ENCODE measurements at regions not wholly inside any gene's neighbourhood (a gene's known extent, or its start where the extent isn't known, plus 50 kb on each side); places are given as distances from the start of the nearest gene placed in this dataset.
"Not testable (repeated sequence)": the region's sequence is repeated elsewhere in the genome, so short reads cannot be mapped to it uniquely, and the experiment has no call there.

GRCh38 chr5:155116456-155117251, 103.1 kb downstream of the KIF4B start:
- no peak for DNase-seq

GRCh38 chr5:155125551-155126095, 112.1 kb downstream of the KIF4B start:
- no peak for DNase-seq

GRCh38 chr5:155126573-155126972, 113.0 kb downstream of the KIF4B start:
- DNase-seq: no peak

GRCh38 chr5:155127552-155127951, 114.0 kb downstream of the KIF4B start:
- no peak for DNase-seq

GRCh38 chr5:155128786-155129512, 115.4 kb downstream of the KIF4B start:
- DNase-seq: no peak

- no peak for DNase-seq
Observed at GRCh38 chr5:155129513-155129880, 115.9 kb downstream of the KIF4B start.

GRCh38 chr5:155134130-155134529, 120.6 kb downstream of the KIF4B start:
- DNase-seq: no peak

- no peak for DNase-seq
Observed at GRCh38 chr5:155136216-155136850, 122.8 kb downstream of the KIF4B start.

- no peak for DNase-seq
Observed at GRCh38 chr5:155137683-155138082, 124.1 kb downstream of the KIF4B start.

- DNase-seq: no peak
Observed at GRCh38 chr5:155140646-155141045, 127.1 kb downstream of the KIF4B start.

GRCh38 chr5:155144956-155145355, 131.4 kb downstream of the KIF4B start:
- no peak for DNase-seq

GRCh38 chr5:155147222-155147621, 133.7 kb downstream of the KIF4B start:
- DNase-seq: peak; percentile 36

GRCh38 chr5:155148694-155149093, 135.1 kb downstream of the KIF4B start:
- DNase-seq: no peak

GRCh38 chr5:155150012-155150411, 136.5 kb downstream of the KIF4B start:
- DNase-seq: peak; percentile 54

GRCh38 chr5:155154973-155155372, 141.4 kb downstream of the KIF4B start:
- no peak for DNase-seq

- not testable (repeated sequence) for DNase-seq
Observed at GRCh38 chr5:155163084-155163483, 149.5 kb downstream of the KIF4B start.

- no peak for DNase-seq
Observed at GRCh38 chr5:155167736-155168135, 154.2 kb downstream of the KIF4B start.

GRCh38 chr5:155181542-155181941, 168.0 kb downstream of the KIF4B start:
- no peak for DNase-seq

GRCh38 chr5:155189476-155189875, 175.9 kb downstream of the KIF4B start:
- no peak for DNase-seq

- DNase-seq: no peak
Observed at GRCh38 chr5:155189981-155190380, 176.4 kb downstream of the KIF4B start.

GRCh38 chr5:155193029-155193428, 179.5 kb downstream of the KIF4B start:
- no peak for DNase-seq

- no peak for DNase-seq
Observed at GRCh38 chr5:155193483-155194107, 180.0 kb downstream of the KIF4B start.

GRCh38 chr5:155200608-155201007, 187.1 kb downstream of the KIF4B start:
- DNase-seq: no peak

Data from hematopoietic multipotent progenitor cell treated with erythropoietin and hydrocortisone succinate and interleukin-3 and kit ligand, for 4 days (in vitro differentiated cells).